Nephron progenitor cell (in vitro differentiated cells): ENCODE measurements at regions not wholly inside any gene's neighbourhood (a gene's known extent, or its start where the extent isn't known, plus 50 kb on each side); places are given as distances from the start of the nearest gene placed in this dataset.

Source experiments
- DNase-seq: peaks from one replicate; pipeline ENCODE4 v3.0.0; 2021
- H3K27ac Mint-ChIP-seq: 2 replicates; pipeline ENCODE4 v1.8.0; 2021; ENCODE audit warnings: mild to moderate bottlenecking, moderate library complexity, mixed read lengths
- H3K27me3 Mint-ChIP-seq: 2 replicates; pipeline ENCODE4 v1.8.0; 2021; ENCODE audit warnings: mild to moderate bottlenecking, low read depth, mixed read lengths; ENCODE audit not compliant: poor library complexity
- H3K36me3 Mint-ChIP-seq: 2 replicates; pipeline ENCODE4 v1.8.0; 2021; ENCODE audit warnings: low read depth, mixed read lengths
- H3K4me1 Mint-ChIP-seq: 2 replicates; pipeline ENCODE4 v1.8.0; 2021; ENCODE audit warnings: mixed read lengths
- H3K4me3 Mint-ChIP-seq: 2 replicates; pipeline ENCODE4 v1.8.0; 2021; ENCODE audit warnings: mild to moderate bottlenecking, moderate library complexity, mixed read lengths
- H3K9me3 Mint-ChIP-seq: 2 replicates; pipeline ENCODE4 v1.8.0; 2021; ENCODE audit warnings: mild to moderate bottlenecking, moderate library complexity, mixed read lengths
- CTCF ChIP-seq: fragments of 200-600 bp; sonication (generic); IDR thresholded peaks from 2 replicates; pipeline ENCODE4 v1.5.0; 2021; ENCODE audit warnings: antibody characterized with exemption

GRCh38 chr5:122532035-122532434, 220.0 kb downstream of the SNCAIP start:
- DNase-seq: no peak
- H3K4me1 Mint-ChIP-seq: peaks cover 17% of the 10 kb centered on the region
- H3K27me3 Mint-ChIP-seq: no peaks in the 10 kb centered on the region
- H3K9me3 Mint-ChIP-seq: no peaks in the 10 kb centered on the region
- peak overlapping the region; percentile 64 for H3K27ac Mint-ChIP-seq
- no peak overlapping the region for H3K4me3 Mint-ChIP-seq
- TF ChIP-seq CTCF: no peak
- no peaks in the 10 kb centered on the region for H3K36me3 Mint-ChIP-seq

- Mint-ChIP-seq H3K9me3 (no peaks in the 10 kb centered on the region), H3K27ac (no peak overlapping the region), H3K36me3 (no peaks in the 10 kb centered on the region), H3K27me3 (no peaks in the 10 kb centered on the region), H3K4me3 (no peak overlapping the region), H3K4me1 (peaks cover 17% of the 10 kb centered on the region)
- TF ChIP-seq CTCF: no peak
- DNase-seq: no peak
Measured at GRCh38 chr5:122533825-122534224, 221.8 kb downstream of the SNCAIP start.

GRCh38 chr5:122534829-122535228, 222.8 kb downstream of the SNCAIP start:
- TF ChIP-seq CTCF: no peak

DNA sequence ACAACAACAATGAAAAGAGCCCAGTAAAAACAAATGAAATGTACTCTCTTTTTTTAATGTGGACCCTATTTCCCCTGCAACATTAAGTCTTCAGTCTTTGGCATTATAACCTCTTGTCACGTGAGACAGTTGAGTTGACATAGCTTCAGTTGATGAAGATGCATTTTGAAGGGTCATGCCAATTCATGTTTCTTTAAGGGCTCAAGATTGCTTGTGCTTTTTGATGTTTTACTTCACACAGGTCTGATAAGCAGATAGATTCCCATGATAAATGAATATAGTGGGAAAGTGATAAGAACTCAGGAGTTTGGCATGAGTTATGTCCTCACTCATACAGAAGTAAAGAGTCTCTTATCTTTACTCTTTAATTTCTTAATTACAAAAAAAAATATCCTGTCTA, 229.4 kb downstream of the SNCAIP start:
- no peaks in the 10 kb centered on the region for H3K36me3 Mint-ChIP-seq
- H3K27me3 Mint-ChIP-seq: peaks cover 4% of the 10 kb centered on the region
- H3K9me3 Mint-ChIP-seq: peaks cover 9% of the 10 kb centered on the region
- no peak for DNase-seq
- TF ChIP-seq CTCF: no peak
- peaks cover 12% of the 10 kb centered on the region for H3K4me1 Mint-ChIP-seq
- H3K4me3 Mint-ChIP-seq: no peak overlapping the region
- no peak overlapping the region for H3K27ac Mint-ChIP-seq

More at GRCh38 chr5:122534829-122535228, 222.8 kb downstream of the SNCAIP start:
- Mint-ChIP-seq H3K9me3 (no peaks in the 10 kb centered on the region), H3K4me1 (peaks cover 17% of the 10 kb centered on the region), H3K4me3 (no peak overlapping the region), H3K27me3 (no peaks in the 10 kb centered on the region), H3K36me3 (no peaks in the 10 kb centered on the region), H3K27ac (no peak overlapping the region)
- no peak for DNase-seq

GRCh38 chr5:122545986-122546385, 228.9 kb upstream of the SNX2 start:
- H3K36me3 Mint-ChIP-seq: no peaks in the 10 kb centered on the region
- TF ChIP-seq CTCF: no peak
- peaks cover 9% of the 10 kb centered on the region for H3K9me3 Mint-ChIP-seq
- peaks cover 12% of the 10 kb centered on the region for H3K4me1 Mint-ChIP-seq
- no peak overlapping the region for H3K4me3 Mint-ChIP-seq
- H3K27ac Mint-ChIP-seq: no peak overlapping the region
- no peaks in the 10 kb centered on the region for H3K27me3 Mint-ChIP-seq
- DNase-seq: no peak

DNA sequence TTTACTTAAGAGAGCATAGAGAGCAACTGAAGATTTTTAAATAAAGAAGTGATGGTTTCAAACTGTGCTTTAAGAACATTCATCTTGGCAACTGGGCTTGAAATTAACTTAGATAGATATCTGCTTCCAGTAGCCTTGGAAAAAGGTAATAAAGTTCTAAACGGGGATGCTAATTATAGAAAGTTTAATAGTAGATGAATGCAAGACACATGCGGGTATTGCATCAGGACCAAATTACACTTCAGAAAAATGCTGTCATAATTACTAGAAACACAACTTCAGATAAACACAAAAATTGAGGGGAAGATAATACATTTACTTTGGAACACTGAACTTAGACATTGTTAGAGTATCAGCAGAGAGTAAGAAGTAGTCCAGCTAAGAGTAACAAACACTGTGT, 227.7 kb upstream of the SNX2 start:
- no peak for DNase-seq
- no peaks in the 10 kb centered on the region for H3K36me3 Mint-ChIP-seq
- H3K27ac Mint-ChIP-seq: no peak overlapping the region
- no peak overlapping the region for H3K4me3 Mint-ChIP-seq
- H3K27me3 Mint-ChIP-seq: no peaks in the 10 kb centered on the region
- no peak for TF ChIP-seq CTCF
- H3K4me1 Mint-ChIP-seq: peaks cover 12% of the 10 kb centered on the region
- H3K9me3 Mint-ChIP-seq: peaks cover 9% of the 10 kb centered on the region
